Esophagus squamous epithelium (tissue), 5 donors: ENCODE measurements at regions not wholly inside any gene's neighbourhood (a gene's known extent, or its start where the extent isn't known, plus 50 kb on each side); places are given as distances from the start of the nearest gene placed in this dataset.

ENCODE experiments used
- DNase-seq: peaks from one replicate; lab custom pipeline; 2025; lab: John Stamatoyannopoulos, UW
- H3K27ac ChIP-seq, 4 donors: fragments of 200-600 bp; sonication (generic); one replicate each; pipeline ENCODE4 v1.5.1; 2016 to 2019; ENCODE audit warnings: mild to moderate bottlenecking in 1 of 4
- H3K27me3 ChIP-seq, 4 donors: fragments of 200-600 bp; sonication (generic); 1 replicate in 3 of 4; 2 replicates in 1 of 4; pipeline versions ENCODE4 v1.5.1 to v1.6.0; 2017 to 2021; ENCODE audit warnings: antibody characterized with exemption in 1 of 4
- H3K36me3 ChIP-seq, 3 donors: fragments of 200-600 bp; sonication (generic); one replicate each; pipeline ENCODE4 v1.5.1; 2016 to 2019
- H3K4me1 ChIP-seq, 3 donors: fragments of 200-600 bp; sonication (generic); one replicate each; pipeline ENCODE4 v1.5.1; 2017 to 2019
- H3K4me3 ChIP-seq, 4 donors: fragments of 200-600 bp; sonication (generic); 1 replicate in 3 of 4; 2 replicates in 1 of 4; pipeline ENCODE4 v1.5.1; 2016 to 2019; ENCODE audit warnings: mild to moderate bottlenecking in 2 of 4, moderate library complexity in 1 of 4
- H3K9me3 ChIP-seq, 3 donors: fragments of 200-600 bp; sonication (generic); one replicate each; pipeline ENCODE4 v1.5.1; 2016 to 2019
- CTCF ChIP-seq, 6 experiments: fragments of 450-650 bp in 4 of 6; fragments of 200-600 bp in 2 of 6; sonication (generic) in 2 of 6; IDR thresholded peaks; one replicate each; pipeline ENCODE4 v1.5.1; 2016 to 2019; ENCODE audit warnings: antibody characterized with exemption in 6 of 6, mild to moderate bottlenecking in 4 of 6, moderate library complexity in 4 of 6
- POLR2A ChIP-seq, 4 donors: fragments of 450-650 bp; IDR thresholded peaks; one replicate each; pipeline ENCODE4 v1.6.1; 2017; ENCODE audit warnings: antibody characterized with exemption in 4 of 4, mild to moderate bottlenecking in 4 of 4, moderate library complexity in 3 of 4
- WGBS, 2 donors: methylation state at CpG; one replicate each; pipeline ENCODE4 v1.1.5; 2018; 5-methylcytosine and 5-hydroxymethylcytosine counted together
- intact Hi-C: fragments of 100-400 bp; cut with DNase I; formaldehyde crosslinking; loops from one replicate; pipeline ENCODE4 v1.15.0; 2022
- donor health status: DM: yes; HTN: yes; CAD: no.

GRCh38 chr3:164190566-164190965, 887.7 kb downstream of the SI start:
- Histone ChIP-seq H3K9me3 (peaks cover 0 to 13% (median 0%) of the 10 kb centered on the region in 3 donors), H3K36me3 (no peaks in the 10 kb centered on the region), H3K27me3 (no peaks in the 10 kb centered on the region), H3K27ac (no peak overlapping the region), H3K4me3 (no peak overlapping the region), H3K4me1 (no peaks in the 10 kb centered on the region)
- intact Hi-C loops, result no loop called here
- no peak for DNase-seq
- no peak for TF ChIP-seq CTCF (IDR thresholded peaks at IDR 0.05)
- no peak for TF ChIP-seq POLR2A (IDR thresholded peaks at IDR 0.05)

DNA sequence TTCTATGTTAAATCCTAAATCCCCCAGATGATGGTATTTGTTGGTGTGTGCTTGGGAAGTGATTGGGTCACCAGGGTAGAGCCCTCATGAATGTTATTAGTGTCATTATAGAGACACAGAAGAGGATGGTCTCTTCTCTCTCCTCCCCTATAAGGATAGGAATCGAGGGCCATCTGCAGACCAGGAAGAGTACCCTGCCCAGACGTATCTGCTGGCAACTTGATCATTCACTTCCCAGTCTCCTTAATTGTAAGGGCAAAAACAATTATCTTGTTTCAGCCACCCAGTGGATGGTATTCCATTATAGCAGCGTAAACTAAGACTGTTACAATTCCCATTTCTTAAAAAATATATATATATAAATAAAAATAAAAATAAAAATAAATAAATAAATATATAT, 892.2 kb downstream of the SI start:
- H3K27ac ChIP-seq, result no peak overlapping the region
- 35 to 40% methylated on average over 3 of the region's 3 CpGs for WGBS, 2 donors
- DNase-seq, result no peak
- no peak overlapping the region for H3K4me3 ChIP-seq
- no peaks in the 10 kb centered on the region for H3K27me3 ChIP-seq
- no peaks in the 10 kb centered on the region for H3K4me1 ChIP-seq
- TF ChIP-seq POLR2A (IDR thresholded peaks at IDR 0.05) (no peak), CTCF (IDR thresholded peaks at IDR 0.05) (no peak)
- H3K36me3 ChIP-seq, result no peaks in the 10 kb centered on the region
- intact Hi-C loops, result no loop called here
- H3K9me3 ChIP-seq, result peaks cover 0 to 9% (median 0%) of the 10 kb centered on the region in 3 donors

DNA sequence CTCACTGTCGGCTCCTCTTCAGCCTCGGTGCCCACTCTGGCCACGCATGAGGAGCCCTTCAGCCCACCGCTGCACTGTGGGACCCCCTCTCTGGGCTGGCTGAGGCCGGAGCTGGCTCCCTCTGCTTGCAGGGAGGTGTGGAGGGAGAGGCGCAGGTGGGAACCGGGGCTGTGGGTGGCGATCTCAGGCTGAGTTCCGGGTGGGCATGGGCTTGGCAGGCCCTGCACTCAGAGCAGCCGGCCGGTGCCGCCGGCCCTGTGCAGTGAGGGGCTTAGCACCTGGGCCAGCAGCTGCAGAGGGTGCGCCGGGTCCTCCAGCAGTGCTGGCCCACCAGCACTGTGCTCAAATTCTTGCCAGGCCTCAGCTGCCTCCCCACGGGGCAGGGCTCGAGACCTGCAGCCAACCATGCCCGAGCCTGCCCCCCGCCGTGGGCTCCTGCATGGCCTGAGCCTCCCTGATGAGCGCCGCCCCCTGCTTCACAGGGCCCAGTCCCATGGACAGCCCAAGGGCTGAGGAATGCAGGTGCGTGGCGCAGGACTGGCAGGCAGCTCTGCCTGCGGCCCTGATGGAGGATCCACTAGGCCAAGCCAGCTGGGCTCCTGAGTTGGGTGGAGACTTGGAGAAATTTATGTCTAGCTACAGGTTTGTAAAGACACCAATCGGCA, 899.1 kb downstream of the SI start:
- Histone ChIP-seq H3K36me3 (no peaks in the 10 kb centered on the region), H3K27me3 (no peaks in the 10 kb centered on the region), H3K27ac (no peak overlapping the region), H3K9me3 (peaks cover 0 to 33% (median 0%) of the 10 kb centered on the region in 3 donors), H3K4me3 (no peak overlapping the region), H3K4me1 (no peaks in the 10 kb centered on the region)
- no peak for DNase-seq
- intact Hi-C loops, result no loop called here
- TF ChIP-seq POLR2A (IDR thresholded peaks at IDR 0.05), result no peak
- TF ChIP-seq CTCF (IDR thresholded peaks at IDR 0.05), result no peak
- 92 to 100% methylated on average over 2 to 3 of the region's 26 CpGs for WGBS, 2 donors

DNA sequence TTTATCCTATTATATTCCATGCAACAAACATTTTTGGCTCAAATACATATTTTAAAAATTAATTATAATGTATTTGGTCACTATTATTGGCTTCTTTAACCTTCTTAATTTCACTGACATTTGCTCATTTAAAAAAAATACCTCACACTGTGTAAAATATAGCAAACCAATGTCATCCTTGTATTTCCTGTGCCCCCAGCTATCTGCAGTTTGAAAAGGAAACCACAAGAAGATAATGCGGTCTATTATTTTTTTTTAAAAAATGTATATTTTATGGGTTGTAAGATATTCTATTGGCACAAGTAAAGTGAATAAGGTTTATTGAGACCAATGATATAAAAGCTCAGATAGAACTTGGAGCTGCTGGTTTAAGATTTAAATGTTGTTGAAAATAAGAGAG, 904.2 kb downstream of the SI start:
- intact Hi-C loops, result no loop called here
- TF ChIP-seq CTCF (IDR thresholded peaks at IDR 0.05), result no peak
- no peak for TF ChIP-seq POLR2A (IDR thresholded peaks at IDR 0.05)
- no peak for DNase-seq
- no peaks in the 10 kb centered on the region for H3K4me1 ChIP-seq
- H3K9me3 ChIP-seq, result peaks cover 0 to 11% (median 0%) of the 10 kb centered on the region in 3 donors
- no peaks in the 10 kb centered on the region for H3K36me3 ChIP-seq
- H3K27me3 ChIP-seq, result no peaks in the 10 kb centered on the region
- H3K27ac ChIP-seq, result no peak overlapping the region
- no peak overlapping the region for H3K4me3 ChIP-seq
- 63 to 74% methylated on average over 1 of the region's 1 CpG for WGBS, 2 donors

GRCh38 chr3:164155400-164155799, 922.9 kb downstream of the SI start:
- H3K36me3 ChIP-seq, result no peaks in the 10 kb centered on the region
- TF ChIP-seq POLR2A (IDR thresholded peaks at IDR 0.05) (no peak), CTCF (IDR thresholded peaks at IDR 0.05) (no peak)
- no peak overlapping the region for H3K4me3 ChIP-seq
- H3K9me3 ChIP-seq, result no peaks in the 10 kb centered on the region
- no peaks in the 10 kb centered on the region for H3K4me1 ChIP-seq
- no peak for DNase-seq
- intact Hi-C loops, result no loop called here
- no peaks in the 10 kb centered on the region for H3K27me3 ChIP-seq
- WGBS, 2 donors, result 68 to 93% methylated on average over 1 of the region's 1 CpG
- H3K27ac ChIP-seq, result no peak overlapping the region
